PC-3 (cell line): ENCODE measurements at regions not wholly inside any gene's neighbourhood (a gene's known extent, or its start where the extent isn't known, plus 50 kb on each side); places are given as distances from the start of the nearest gene placed in this dataset.

Source experiments
- ATAC-seq: fragments of 200-7000 bp; cut with Tn5 transposase; 2 replicates; pipeline ENCODE4 v1.9.1; 2020; ENCODE audit warnings: mild to moderate bottlenecking, moderate library complexity
- BruUV-seq: library from RNA; stranded (reverse); fragments of 400-500 nt; replicated peaks from 2 replicates; lab custom pipeline; 2021; lab: Mats Ljungman, UMichigan
- CTCF ChIA-PET: fragments of 300-600 bp; sonication (Branson Sonifier 250); formaldehyde crosslinking; loops from one replicate; lab custom pipeline; 2022; ENCODE audit warnings: antibody characterized with exemption; lab: Charles Lee
- POLR2A ChIA-PET: fragments of 300-600 bp; sonication (Branson Sonifier 250); formaldehyde crosslinking; loops from one replicate; lab custom pipeline; 2022; ENCODE audit warnings: antibody characterized with exemption; ENCODE audit not compliant: unreplicated experiment; lab: Charles Lee
- DNase-seq: peaks from one replicate; pipeline ENCODE4 v3.0.0-alpha.2; 2015
- H2AFZ ChIP-seq: fragments of 300-600 bp; sonication (generic); 2 replicates; pipeline ENCODE4 v1.6.0; 2016; ENCODE audit warnings: antibody characterized with exemption, low read length
- H3F3A ChIP-seq: fragments of 300-600 bp; sonication (generic); one replicate; pipeline ENCODE4 v1.6.0; 2017; ENCODE audit warnings: antibody characterized with exemption, low read length, control low read depth, mild to moderate bottlenecking; ENCODE audit not compliant: unreplicated experiment
- H3K27ac ChIP-seq: fragments of 300-600 bp; sonication (generic); 2 replicates; pipeline ENCODE4 v1.5.1; 2016; ENCODE audit warnings: mild to moderate bottlenecking, low read length
- H3K27me3 ChIP-seq: fragments of 300-600 bp; sonication (generic); 2 replicates; pipeline ENCODE4 v1.6.1; 2016; ENCODE audit warnings: low read length, mixed read lengths
- H3K36me3 ChIP-seq: fragments of 300-600 bp; sonication (generic); 2 replicates; pipeline ENCODE4 v1.6.1; 2016; ENCODE audit warnings: low read depth, mixed run types, low read length, mixed read lengths
- H3K4me1 ChIP-seq: fragments of 300-600 bp; sonication (generic); 2 replicates; pipeline ENCODE4 v1.5.1; 2016; ENCODE audit warnings: low read length; ENCODE audit not compliant: insufficient read depth
- H3K4me2 ChIP-seq: fragments of 300-600 bp; sonication (generic); 2 replicates; pipeline ENCODE4 v1.6.0; 2016; ENCODE audit warnings: low read length
- H3K4me3 ChIP-seq: fragments of 300-600 bp; sonication (generic); 2 replicates; pipeline ENCODE4 v1.5.1; 2016; ENCODE audit warnings: mild to moderate bottlenecking, low read length, mixed read lengths
- H3K79me2 ChIP-seq: fragments of 300-600 bp; sonication (generic); 2 replicates; pipeline ENCODE4 v1.6.1; 2017; ENCODE audit warnings: low read length, mixed read lengths
- H3K9ac ChIP-seq: fragments of 300-600 bp; sonication (generic); 2 replicates; pipeline ENCODE4 v1.6.0; 2016; ENCODE audit warnings: mild to moderate bottlenecking, low read length
- H3K9me2 ChIP-seq: fragments of 300-600 bp; sonication (generic); replicated peaks from 2 replicates; pipeline ENCODE4 v1.6.1; 2016; ENCODE audit warnings: mixed run types, low read length, mixed read lengths
- H3K9me3 ChIP-seq: fragments of 300-600 bp; sonication (generic); 2 replicates; pipeline ENCODE4 v1.6.1; 2016; ENCODE audit warnings: low read length, mixed read lengths
- H4K20me1 ChIP-seq: fragments of 300-600 bp; sonication (generic); 2 replicates; pipeline ENCODE4 v1.6.1; 2016; ENCODE audit warnings: low read length, mixed read lengths
- EZH2 ChIP-seq: fragments of 300-600 bp; sonication (generic); IDR thresholded peaks from one replicate; pipeline ENCODE4 v1.6.1; 2017; ENCODE audit warnings: antibody characterized with exemption, mild to moderate bottlenecking, low read length; ENCODE audit not compliant: unreplicated experiment
- EZH2phosphoT487 ChIP-seq: fragments of 300-600 bp; sonication (generic); IDR thresholded peaks from 2 replicates; pipeline ENCODE4 v1.6.1; 2018; ENCODE audit warnings: mild to moderate bottlenecking, antibody characterized with exemption, low read length, borderline replicate concordance
- intact Hi-C: fragments of 100-400 bp; cut with micrococcal nuclease; formaldehyde crosslinking; loops from 2 replicates; pipeline ENCODE4 v1.9.0; 2023
- TF ChIP-seq, protein P1 (sequence below): fragments of 300-600 bp; sonication (generic); conservative IDR thresholded peaks from 2 replicates; pipeline ENCODE4 v1.5.1; 2017; ENCODE audit warnings: antibody characterized with exemption, low read depth, mild to moderate bottlenecking, low read length

DNA sequence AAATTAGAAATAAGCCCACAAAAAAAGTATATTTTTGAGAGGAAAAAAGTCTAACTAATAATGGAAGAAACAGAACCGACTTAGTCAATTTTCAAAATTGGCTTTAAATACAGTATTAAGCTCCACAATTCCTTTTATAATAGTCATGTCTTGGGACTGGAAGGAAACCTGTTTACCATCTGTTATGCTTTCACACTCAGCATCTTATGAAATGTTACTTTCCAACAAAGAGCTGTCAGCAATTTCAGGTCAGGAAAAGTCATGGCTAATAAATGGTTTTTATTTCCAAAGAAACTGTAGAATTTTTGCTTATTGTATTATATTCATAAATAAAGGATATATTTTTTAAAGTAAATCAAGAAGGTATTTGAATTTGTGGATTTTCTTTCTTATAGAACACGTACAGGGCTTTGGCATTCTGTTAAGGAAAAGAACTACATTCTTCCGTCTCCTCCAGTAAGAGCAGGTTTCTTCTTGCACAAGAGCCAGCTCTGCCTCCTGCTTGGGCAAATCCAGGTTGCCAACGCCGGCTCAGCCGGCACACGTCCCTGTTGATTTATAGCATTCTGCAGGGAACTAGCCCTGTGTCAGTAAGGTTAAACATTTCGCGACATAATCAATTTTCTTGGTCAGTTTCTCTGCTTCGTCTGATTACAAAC is 52.9 kb upstream of the GPR12 start:
- Histone ChIP-seq H2AFZ (no peak overlapping the region), H3K79me2 (no peaks in the 10 kb centered on the region), H3K9me2 (no peaks in the 10 kb centered on the region), H4K20me1 (no peaks in the 10 kb centered on the region), H3K4me2 (no peak overlapping the region), H3K4me3 (no peak overlapping the region), H3K9ac (no peak overlapping the region), H3F3A (no peaks in the 10 kb centered on the region), H3K4me1 (no peaks in the 10 kb centered on the region), H3K27me3 (peaks cover 78% of the 10 kb centered on the region), H3K36me3 (no peaks in the 10 kb centered on the region), H3K27ac (no peak overlapping the region), H3K9me3 (no peaks in the 10 kb centered on the region)
- ATAC-seq = no peak
- BruUV-seq = no TSS peak
- CTCF ChIA-PET = no interaction called here
- intact Hi-C loops = no loop called here
- POLR2A ChIA-PET = no interaction called here
- TF ChIP-seq EZH2 = no peak
- TF ChIP-seq EZH2phosphoT487 = no peak
- TF ChIP-seq, protein P1, sequence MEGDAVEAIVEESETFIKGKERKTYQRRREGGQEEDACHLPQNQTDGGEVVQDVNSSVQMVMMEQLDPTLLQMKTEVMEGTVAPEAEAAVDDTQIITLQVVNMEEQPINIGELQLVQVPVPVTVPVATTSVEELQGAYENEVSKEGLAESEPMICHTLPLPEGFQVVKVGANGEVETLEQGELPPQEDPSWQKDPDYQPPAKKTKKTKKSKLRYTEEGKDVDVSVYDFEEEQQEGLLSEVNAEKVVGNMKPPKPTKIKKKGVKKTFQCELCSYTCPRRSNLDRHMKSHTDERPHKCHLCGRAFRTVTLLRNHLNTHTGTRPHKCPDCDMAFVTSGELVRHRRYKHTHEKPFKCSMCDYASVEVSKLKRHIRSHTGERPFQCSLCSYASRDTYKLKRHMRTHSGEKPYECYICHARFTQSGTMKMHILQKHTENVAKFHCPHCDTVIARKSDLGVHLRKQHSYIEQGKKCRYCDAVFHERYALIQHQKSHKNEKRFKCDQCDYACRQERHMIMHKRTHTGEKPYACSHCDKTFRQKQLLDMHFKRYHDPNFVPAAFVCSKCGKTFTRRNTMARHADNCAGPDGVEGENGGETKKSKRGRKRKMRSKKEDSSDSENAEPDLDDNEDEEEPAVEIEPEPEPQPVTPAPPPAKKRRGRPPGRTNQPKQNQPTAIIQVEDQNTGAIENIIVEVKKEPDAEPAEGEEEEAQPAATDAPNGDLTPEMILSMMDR = no peak
- DNase-seq = no peak

DNA sequence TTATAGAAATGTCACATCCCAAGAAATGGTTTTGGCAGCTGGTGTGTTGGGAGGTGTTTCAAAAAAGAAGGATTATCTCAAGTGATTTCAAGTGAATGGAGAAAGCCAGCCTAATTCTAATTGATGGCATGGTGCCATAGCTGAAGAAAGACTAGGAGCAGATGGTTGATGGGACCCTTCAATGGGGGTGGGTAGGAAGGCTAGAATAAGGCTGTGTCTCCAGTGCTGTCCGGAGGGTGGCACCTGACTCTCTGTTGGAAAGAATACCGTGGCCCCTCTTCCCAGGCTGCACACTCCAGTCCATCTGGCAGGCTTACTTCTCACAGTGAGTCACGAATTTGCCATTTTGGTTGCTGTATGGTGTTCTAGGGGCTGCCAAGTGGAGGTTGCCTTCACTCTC is 51.0 kb upstream of the GPR12 start:
- no peaks in the 10 kb centered on the region for H3K36me3 ChIP-seq
- H3K4me2 ChIP-seq = no peak overlapping the region
- TF ChIP-seq, protein P1 = no peak
- TF ChIP-seq EZH2 (no peak), EZH2phosphoT487 (no peak)
- ATAC-seq (no peak), DNase-seq (no peak)
- no peaks in the 10 kb centered on the region for H3F3A ChIP-seq
- POLR2A ChIA-PET = no interaction called here
- CTCF ChIA-PET = no interaction called here
- H3K27ac ChIP-seq = no peak overlapping the region
- peaks cover 72% of the 10 kb centered on the region for H3K27me3 ChIP-seq
- H2AFZ ChIP-seq = no peak overlapping the region
- intact Hi-C loops = no loop called here
- no peaks in the 10 kb centered on the region for H3K9me3 ChIP-seq
- no peak overlapping the region for H3K4me3 ChIP-seq
- no peaks in the 10 kb centered on the region for H3K79me2 ChIP-seq
- no peaks in the 10 kb centered on the region for H3K4me1 ChIP-seq
- no peaks in the 10 kb centered on the region for H3K9me2 ChIP-seq
- BruUV-seq = no TSS peak
- H4K20me1 ChIP-seq = no peaks in the 10 kb centered on the region
- H3K9ac ChIP-seq = no peak overlapping the region
